Neural cell (in vitro differentiated cells): ENCODE measurements at regions not wholly inside any gene's neighbourhood (a gene's known extent, or its start where the extent isn't known, plus 50 kb on each side); places are given as distances from the start of the nearest gene placed in this dataset.

Experiments
- EZH2 ChIP-seq: fragments of 200-600, 300-800 bp; shearing (Covaris generic), sonication (generic); IDR thresholded peaks from 2 replicates; pipeline ENCODE4 v1.6.1; 2014; ENCODE audit warnings: antibody characterized with exemption, low read length, borderline replicate concordance, mild to moderate bottlenecking; ENCODE audit not compliant: insufficient read depth, poor library complexity, severe bottlenecking
- TF ChIP-seq, protein P1 (sequence below): fragments of 450-650 bp; IDR thresholded peaks from 2 replicates; pipeline ENCODE4 v1.5.1; 2014; ENCODE audit warnings: antibody characterized with exemption, mild to moderate bottlenecking, moderate library complexity; ENCODE audit not compliant: poor library complexity, severe bottlenecking

DNA sequence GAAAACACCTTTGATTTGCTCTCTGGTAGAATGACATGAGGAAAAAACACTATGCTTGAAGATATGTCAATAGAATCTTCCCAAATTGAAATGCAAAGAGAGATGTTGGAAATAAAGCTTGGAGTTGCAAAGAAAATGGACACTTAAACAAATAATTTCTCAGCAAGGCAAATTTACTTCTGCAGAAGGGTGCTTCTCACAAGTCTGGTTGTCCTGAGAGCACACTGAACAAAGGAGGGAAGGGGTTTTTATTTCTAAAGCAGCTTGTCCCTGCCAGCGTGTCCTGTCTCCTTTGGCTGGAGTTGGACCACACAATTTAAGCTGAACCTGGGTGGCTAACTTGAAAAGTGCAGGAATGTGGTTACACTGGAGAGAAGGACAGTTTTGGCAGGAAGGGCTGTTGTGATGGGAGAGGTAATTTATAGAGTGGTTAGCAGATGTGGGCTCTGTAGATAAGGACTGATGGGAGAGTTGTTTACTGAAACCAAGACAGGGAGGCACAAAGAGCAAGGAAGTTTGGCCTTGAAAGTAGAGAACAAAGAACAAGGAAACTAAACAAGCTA, 454.6 kb upstream of the EYS start:
- TF ChIP-seq, protein P1, sequence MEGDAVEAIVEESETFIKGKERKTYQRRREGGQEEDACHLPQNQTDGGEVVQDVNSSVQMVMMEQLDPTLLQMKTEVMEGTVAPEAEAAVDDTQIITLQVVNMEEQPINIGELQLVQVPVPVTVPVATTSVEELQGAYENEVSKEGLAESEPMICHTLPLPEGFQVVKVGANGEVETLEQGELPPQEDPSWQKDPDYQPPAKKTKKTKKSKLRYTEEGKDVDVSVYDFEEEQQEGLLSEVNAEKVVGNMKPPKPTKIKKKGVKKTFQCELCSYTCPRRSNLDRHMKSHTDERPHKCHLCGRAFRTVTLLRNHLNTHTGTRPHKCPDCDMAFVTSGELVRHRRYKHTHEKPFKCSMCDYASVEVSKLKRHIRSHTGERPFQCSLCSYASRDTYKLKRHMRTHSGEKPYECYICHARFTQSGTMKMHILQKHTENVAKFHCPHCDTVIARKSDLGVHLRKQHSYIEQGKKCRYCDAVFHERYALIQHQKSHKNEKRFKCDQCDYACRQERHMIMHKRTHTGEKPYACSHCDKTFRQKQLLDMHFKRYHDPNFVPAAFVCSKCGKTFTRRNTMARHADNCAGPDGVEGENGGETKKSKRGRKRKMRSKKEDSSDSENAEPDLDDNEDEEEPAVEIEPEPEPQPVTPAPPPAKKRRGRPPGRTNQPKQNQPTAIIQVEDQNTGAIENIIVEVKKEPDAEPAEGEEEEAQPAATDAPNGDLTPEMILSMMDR, result no peak
- TF ChIP-seq EZH2, result no peak
